ENCODE measurements at regions not wholly inside any gene's neighbourhood (a gene's known extent, or its start where the extent isn't known, plus 50 kb on each side); places are given as distances from the start of the nearest gene placed in this dataset.

GRCh38 chr1:187092104-187092503, 263.4 kb downstream of the PLA2G4A start:
- no peak for DNase-seq

- DNase-seq, result no peak
Observed at GRCh38 chr1:187096689-187097088, 267.9 kb downstream of the PLA2G4A start.

GRCh38 chr1:187110351-187110750, 281.6 kb downstream of the PLA2G4A start:
- no peak for DNase-seq

- DNase-seq, result no peak
Observed at GRCh38 chr1:187114792-187115191, 286.0 kb downstream of the PLA2G4A start.

GRCh38 chr1:187121661-187122060, 292.9 kb downstream of the PLA2G4A start:
- no peak for DNase-seq

GRCh38 chr1:187122566-187122965, 293.8 kb downstream of the PLA2G4A start:
- no peak for DNase-seq

GRCh38 chr1:187129132-187129531, 300.4 kb downstream of the PLA2G4A start:
- no peak for DNase-seq

- DNase-seq, result no peak
Observed at GRCh38 chr1:187143783-187144182, 315.0 kb downstream of the PLA2G4A start.

- DNase-seq, result no peak
Observed at GRCh38 chr1:187146388-187146787, 317.6 kb downstream of the PLA2G4A start.

- DNase-seq, result no peak
Observed at GRCh38 chr1:187151555-187151954, 322.8 kb downstream of the PLA2G4A start.

GRCh38 chr1:187153047-187153446, 324.3 kb downstream of the PLA2G4A start:
- DNase-seq, result no peak

- DNase-seq, result no peak
Observed at GRCh38 chr1:187157115-187157514, 328.4 kb downstream of the PLA2G4A start.

- peak in 1 of 3 experiments; percentile 14 for DNase-seq
Observed at GRCh38 chr1:187157552-187157951, 328.8 kb downstream of the PLA2G4A start.

- no peak for DNase-seq
Observed at GRCh38 chr1:187167555-187167954, 338.8 kb downstream of the PLA2G4A start.

- DNase-seq, result no peak
Observed at GRCh38 chr1:187168297-187168696, 339.5 kb downstream of the PLA2G4A start.

GRCh38 chr1:187185389-187185788, 356.6 kb downstream of the PLA2G4A start:
- no peak for DNase-seq

- no peak for DNase-seq
Observed at GRCh38 chr1:187197685-187198084, 368.9 kb downstream of the PLA2G4A start.

- DNase-seq, result no peak
Observed at GRCh38 chr1:187203257-187203656, 374.5 kb downstream of the PLA2G4A start.

GRCh38 chr1:187212377-187212776, 383.6 kb downstream of the PLA2G4A start:
- DNase-seq, result no peak

GRCh38 chr1:187226396-187226795, 397.6 kb downstream of the PLA2G4A start:
- no peak for DNase-seq

- no peak for DNase-seq
Observed at GRCh38 chr1:187228790-187229189, 400.0 kb downstream of the PLA2G4A start.

- no peak for DNase-seq
Observed at GRCh38 chr1:187229496-187229895, 400.7 kb downstream of the PLA2G4A start.

- peak in 1 of 3 experiments; percentile 16 for DNase-seq
Observed at GRCh38 chr1:187234706-187235105, 406.0 kb downstream of the PLA2G4A start.

GRCh38 chr1:187236199-187236598, 407.4 kb downstream of the PLA2G4A start:
- no peak for DNase-seq

GRCh38 chr1:187236676-187237075, 407.9 kb downstream of the PLA2G4A start:
- DNase-seq, result peak in 1 of 3 experiments; percentile 49

- DNase-seq, result no peak
Observed at GRCh38 chr1:187237542-187237941, 408.8 kb downstream of the PLA2G4A start.
